GM18858 (cell line): ENCODE measurements at regions not wholly inside any gene's neighbourhood (a gene's known extent, or its start where the extent isn't known, plus 50 kb on each side); places are given as distances from the start of the nearest gene placed in this dataset.

Experiments used
- ATAC-seq: cut with Tn5 transposase; IDR thresholded peaks from one replicate; pipeline ENCODE4 v1.9.1; 2021; ENCODE audit not compliant: unreplicated experiment

DNA sequence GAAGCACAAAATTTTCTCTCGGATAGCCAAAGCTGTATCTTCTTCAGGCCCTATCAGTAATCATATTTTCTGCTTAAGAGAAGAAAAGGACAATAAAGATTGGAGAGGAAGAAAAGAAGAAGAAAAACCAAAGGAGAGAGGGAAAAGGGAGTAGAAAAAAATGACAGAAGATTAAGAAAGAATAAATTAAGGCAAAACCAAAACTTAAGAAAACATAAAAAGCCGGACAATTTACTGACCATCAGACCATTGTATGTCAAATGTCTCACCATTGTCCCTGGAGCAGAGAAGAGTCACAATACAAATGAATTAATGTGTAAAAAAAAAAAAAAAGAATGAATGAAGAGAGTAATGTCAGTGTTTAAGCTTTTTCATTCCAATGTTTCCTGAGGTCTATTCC lies 1274.8 kb downstream of the FSCB start:
- ATAC-seq = no peak

DNA sequence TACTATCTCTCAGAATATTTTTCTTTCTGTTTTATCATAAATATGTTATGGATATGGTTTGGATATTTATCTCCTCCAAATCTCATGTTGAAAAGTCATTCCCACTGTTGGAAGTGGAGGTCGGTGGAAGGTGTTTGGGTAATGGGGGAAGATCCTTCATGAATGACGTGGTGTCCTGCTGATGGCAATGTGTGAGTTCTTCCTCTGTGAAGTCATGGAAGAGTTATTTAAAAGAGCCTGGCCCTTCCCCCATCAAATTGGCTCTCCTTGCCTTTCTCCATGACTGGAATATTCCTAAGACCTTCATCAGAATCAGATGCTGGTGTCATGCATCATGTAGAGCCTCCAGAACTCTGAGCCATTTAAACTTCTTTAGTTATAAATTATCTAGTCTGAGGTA lies 1291.6 kb downstream of the FSCB start:
- ATAC-seq = no peak

DNA sequence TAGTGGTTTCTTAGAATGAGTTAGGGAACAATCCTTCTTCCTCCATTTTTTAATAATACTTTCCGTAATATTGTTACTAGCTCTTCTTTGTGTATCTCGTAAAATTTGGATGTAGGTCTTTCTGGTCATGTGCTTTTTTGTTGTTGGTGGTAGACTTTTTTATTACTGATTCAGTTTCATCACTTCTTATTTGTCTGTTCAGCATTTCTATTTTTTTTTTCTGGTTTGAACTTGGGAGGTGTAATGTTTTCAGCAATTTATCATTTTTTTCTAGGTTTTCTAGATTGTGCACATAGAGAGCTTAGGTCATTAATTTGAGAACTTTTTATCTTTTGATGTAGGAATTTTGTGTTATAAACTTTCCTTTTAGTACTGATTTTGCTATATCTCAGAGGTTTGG lies 1299.9 kb downstream of the FSCB start:
- no peak for ATAC-seq

DNA sequence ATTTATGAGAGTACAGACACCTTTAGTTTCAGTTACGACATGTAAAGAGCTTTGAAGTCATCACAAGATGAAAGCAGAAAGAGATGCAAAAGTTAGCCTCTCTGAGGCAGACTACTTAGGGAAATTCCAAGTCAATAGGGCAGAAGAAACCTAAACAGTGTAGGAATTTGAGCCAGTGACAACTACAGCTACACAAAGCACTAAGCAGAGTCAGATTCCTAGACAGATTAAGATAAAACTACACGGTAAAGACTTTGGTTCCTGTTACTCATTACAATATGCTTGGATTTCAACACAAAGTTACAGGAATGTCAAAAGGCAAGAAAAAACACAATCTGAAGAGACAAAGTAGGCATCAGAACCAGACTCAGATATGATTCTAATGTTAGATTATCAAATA lies 1302.3 kb downstream of the FSCB start:
- ATAC-seq = no peak

DNA sequence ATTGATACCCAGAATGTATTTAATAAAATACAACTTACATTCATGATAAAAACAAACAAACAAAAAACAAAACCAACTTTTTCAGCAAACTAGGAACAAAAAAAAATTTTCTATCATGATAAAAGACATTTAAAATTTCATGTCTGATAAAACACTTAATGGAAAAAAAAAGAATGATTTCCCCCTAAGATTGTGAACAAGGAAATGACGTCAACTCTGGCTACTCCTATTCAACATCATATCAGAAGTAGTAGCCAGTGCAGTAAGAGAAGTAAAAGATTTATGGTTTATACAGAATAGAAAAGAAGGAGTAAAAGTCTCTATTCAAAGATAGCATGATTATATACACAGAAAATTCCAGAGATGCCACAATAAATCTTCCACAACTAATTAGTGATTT lies 1306.6 kb downstream of the FSCB start:
- no peak for ATAC-seq

DNA sequence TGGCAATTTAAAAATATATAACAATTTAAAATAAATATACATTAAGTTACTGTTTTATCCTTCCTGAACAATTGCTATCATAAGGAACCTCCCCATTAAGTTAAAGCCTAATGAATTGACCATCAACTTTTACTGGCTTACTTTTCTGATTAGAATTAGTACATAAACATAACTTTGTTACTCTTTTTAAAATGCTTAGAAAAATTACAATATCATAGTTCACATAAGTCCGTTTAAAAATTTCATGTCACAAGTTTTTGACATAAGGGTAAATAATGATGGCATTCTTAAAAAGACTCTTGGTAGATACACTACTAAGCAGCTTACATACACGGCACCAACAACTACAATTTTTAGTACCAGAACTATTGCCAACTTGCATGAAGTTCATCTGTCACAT lies 1308.6 kb downstream of the FSCB start:
- no peak for ATAC-seq

DNA sequence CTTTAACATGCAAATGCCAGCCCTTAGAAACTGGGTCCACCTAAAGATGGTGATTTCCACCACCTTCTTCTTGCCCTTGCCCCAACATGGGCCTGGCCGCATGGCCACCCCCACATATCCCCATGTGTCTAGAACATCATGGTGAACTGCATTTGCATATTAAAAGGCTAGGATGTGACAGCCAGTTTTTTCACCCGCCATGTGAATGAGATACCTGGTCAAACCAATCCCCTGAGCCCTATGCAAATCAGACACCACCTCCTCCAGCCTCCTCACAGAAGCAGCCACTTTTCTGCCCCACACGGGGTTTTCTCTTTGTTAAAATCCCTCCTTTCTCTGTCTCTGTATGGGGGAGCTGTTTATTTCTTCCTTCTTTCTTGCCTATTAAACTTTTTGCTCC lies 1322.5 kb downstream of the FSCB start:
- no peak for ATAC-seq

DNA sequence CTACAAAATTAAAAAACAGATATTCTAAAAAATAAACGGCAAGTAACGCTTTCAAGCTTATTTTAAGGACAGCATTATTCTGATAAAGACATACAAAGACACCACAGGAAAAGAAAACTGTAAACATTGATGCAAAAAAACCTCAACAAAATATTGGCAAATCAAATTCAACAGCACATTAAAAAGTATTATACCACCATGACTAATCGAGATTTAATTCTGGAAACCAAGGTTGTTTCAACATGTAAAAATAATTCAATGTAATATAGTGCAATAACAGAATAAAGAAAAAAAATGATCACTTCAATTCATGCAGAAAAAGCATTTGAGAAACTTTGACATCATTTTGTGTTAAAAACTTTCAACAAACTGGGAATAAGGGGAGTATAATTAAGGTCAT lies 1323.2 kb downstream of the FSCB start:
- ATAC-seq = no peak

DNA sequence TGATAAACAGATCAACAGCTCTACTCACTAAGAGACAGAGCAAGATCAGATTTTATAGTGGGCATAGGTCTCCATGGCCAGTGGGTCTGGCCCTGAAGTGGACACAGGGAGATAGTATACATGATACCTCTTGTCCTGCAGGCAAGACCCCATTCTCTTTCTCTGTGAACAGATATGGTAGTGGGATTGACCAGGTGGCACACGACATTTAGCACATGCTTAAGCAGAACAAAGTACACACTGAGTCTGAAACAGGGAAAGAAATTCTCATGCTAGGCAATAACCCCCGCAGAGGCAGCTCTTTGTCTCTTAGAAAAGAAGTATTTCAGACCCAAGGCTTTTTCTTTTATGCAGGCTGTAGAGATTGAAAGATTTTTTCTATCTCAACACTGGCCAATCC lies 1331.2 kb downstream of the FSCB start:
- no peak for ATAC-seq

DNA sequence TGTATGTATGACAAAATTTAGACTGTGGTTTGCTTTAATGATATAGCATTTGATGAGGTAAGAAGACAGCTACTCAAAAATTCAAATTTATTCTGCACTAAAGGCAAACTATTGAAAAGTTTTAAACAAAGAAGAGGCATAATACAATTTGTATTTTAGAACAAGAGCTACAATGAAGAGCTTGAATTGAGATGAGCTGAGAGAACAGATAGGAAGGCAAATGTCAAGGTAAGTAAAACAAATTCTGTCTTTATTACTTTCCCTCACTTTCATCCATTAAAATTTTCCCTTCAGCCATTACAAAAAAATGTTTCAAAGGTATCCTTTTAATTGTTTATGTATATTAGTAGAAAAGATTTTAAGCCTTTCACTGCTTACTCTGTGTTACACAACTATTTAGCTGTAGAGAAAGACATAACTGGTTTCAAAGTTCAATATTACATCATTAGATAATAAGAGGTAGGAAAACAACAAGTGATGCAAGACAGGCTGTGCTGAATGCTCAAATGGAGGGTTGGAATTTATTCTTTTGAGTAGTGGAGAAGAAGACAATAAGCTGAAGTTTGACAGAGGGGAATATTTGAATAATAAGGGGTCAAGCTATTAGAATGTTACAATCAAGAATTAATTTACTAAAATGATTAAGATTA lies 1334.1 kb downstream of the FSCB start:
- no peak for ATAC-seq

DNA sequence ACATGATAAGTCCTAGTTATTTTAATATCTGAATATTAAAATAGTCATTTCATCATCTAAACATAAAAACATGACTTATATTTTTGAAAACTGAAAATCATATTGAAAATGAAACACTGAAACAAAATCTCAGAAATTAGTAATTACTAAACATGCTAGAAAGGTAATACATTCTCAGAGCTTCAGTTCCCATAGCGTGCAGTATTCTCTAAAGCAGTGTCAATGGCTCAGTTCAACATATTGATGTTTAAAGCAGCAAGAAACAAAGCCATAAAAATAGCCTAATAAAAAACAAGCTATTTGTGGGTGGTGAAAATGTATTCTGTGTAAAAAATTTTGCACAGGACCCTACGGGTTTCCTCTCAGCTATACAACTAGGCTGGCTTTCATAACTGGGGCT lies 1337.4 kb downstream of the FSCB start:
- ATAC-seq = no peak

DNA sequence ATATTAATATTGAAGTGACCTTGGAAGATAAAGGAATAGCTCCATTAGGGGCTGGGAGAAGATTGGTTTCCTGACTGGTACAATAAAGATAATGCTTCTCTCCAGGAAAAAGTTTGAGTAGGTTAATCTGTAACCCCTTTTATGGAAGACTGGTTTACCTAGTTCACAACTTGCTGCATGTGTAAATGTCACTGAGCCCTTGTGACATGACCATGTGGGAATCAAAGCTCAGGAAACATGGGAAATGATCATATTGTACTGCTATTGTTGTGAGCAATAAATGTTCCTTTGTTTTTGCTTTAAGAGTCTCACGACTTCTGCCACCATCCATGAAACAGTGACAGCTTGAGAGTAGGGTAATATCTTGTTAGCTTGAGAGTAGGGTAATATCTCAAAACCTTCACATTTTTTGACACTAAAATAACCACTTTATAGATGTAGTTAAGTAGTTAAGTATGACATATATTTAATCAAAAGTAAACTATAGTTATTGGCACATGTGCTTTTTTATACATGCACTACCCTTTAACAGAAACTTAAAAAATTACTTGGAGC lies 1338.6 kb downstream of the FSCB start:
- ATAC-seq = no peak

DNA sequence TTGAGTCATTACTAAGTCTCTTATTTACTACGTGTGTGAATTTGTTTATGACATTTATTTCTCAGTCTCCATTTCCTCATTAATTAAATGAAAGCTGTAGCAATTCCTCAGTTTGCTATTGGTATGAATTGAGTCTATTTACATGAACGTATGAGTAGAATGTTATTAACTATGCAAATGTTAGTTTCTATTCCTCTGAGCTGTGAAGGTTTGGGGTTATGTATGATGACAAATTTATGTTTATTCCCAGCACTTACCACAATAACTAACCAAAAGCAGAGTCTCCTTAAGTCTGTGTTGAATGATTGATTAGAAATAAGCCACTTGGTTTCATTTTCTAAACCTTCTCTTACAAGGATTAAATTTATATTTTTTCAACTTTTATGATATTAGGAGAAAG lies 1340.9 kb downstream of the FSCB start:
- ATAC-seq = no peak

DNA sequence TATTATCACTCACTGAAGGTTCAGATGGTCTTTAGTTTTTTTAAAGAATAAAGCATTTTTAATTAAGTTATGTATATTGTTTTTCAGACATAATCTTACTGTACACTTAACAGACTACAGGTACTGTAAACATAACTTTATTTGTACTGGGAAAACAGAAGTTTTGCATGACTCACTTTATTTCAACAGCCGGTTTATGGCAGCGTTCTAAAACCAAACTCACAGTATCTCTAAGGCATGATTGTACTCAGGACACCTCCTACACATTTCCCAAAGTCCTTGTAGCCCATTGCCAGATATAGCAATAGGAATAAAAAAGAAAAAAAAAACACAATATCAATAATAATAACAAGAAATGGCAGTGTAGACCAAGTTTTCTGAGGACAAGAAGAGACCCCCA lies 1341.4 kb downstream of the FSCB start:
- no peak for ATAC-seq

DNA sequence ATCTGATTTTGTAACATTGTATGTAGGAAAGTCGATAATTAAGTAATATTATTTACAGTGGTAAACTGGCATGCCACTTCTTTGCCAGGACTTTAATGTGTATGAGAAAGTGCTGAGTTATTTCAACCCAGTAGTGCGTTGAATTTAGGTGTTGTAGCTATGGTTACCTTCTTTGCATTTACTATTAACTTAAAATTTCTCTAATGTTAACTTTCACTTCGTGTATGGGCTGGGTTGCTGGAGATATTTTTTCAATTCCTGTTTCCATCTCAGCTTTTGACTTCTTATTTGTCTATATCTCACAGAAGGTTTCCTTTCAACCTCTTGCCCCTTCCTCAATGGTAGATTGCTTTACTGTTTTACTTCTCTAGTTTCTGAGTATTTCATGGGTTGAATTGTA lies 1345.6 kb downstream of the FSCB start:
- ATAC-seq = no peak

DNA sequence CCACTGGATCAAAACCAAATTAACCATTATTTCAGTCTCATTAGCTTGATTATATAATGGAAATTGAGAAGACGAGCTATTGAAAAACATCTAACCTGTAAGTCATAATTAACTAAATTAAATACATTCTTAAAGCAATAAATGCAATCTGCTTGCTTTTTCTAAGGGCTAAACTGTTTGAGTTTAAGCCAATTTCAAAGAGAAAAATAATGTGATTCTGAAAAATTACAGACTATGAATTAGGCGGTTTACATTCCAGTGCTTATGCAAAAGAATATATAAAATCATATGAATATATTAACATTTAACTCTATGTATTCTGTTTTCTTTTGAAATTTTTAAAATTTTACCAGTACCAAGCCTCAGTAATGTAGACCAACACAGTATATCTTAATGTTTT lies 1349.4 kb downstream of the FSCB start:
- no peak for ATAC-seq

DNA sequence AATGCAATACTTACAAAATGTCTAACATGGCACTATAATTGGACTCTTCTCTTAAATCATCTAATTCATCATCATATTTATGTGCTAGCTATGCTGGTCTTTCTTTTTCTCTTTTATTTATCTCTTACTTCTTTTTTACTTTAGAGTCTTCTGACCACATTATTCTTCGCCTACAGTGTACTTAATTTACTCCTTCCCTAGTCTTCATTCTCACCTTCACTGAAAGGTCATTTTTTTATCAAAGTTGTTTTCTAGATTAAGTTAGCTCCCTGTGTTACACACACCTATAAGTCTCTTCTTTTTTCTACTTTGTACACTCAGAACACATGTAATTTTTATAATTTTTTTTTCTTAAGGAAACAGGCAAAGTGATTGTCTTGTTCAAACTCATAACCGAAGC lies 1351.2 kb downstream of the FSCB start:
- no peak for ATAC-seq

DNA sequence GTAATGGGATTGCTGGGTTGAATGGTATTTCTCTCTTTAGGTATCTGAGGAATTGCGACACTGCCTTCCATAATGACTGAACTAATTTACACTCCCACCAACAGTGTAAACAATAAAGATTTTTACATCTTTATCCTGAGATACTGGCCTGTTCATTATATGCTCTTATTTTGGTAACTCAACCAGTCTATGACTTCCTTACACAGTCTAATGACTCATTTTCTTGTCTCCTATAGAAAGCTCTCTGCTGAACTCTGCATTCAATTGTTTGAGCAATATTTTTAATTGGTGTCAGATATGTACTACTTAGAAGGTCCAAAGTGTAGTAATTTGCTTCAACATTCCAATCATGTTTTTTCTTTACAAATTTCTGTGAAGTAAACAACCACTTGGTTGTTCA lies 1351.8 kb downstream of the FSCB start:
- ATAC-seq = no peak

DNA sequence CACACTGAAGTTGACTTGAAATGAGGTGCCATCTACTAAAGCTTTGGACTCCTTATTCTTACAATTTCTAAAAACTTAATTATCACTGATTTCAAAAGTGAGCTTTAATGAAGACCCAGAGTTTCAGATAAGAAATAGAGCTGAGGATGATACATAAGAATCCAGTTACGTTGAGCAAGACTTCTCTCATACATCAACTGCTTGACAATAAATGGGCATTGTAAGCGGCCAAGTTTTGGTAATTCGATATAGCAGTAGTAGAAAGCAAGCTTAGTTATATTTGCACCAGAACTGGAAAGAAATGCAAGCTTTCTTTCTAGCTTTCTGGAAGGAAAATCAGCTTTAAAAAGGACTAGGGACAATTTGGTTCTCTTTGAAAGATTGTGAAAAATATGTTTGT lies 1359.6 kb downstream of the FSCB start:
- no peak for ATAC-seq

DNA sequence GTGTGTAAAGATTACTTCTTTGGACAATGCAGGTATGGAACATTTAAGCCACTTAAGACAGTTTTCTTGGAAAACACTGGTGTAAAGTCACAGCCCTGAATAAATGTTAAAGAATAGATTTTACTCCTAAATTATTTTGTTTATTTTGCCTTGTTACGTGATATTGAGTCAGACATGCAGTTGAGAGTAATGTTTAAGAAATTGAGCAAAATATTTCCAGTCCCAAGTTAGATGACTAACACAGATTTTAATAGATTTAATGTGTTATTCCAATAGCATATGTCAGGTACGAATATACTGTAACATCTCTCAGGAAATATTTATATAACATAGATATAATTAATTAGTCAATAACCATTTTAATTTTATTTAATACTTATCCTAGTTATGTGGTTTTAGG lies 1361.7 kb downstream of the FSCB start:
- ATAC-seq = no peak

DNA sequence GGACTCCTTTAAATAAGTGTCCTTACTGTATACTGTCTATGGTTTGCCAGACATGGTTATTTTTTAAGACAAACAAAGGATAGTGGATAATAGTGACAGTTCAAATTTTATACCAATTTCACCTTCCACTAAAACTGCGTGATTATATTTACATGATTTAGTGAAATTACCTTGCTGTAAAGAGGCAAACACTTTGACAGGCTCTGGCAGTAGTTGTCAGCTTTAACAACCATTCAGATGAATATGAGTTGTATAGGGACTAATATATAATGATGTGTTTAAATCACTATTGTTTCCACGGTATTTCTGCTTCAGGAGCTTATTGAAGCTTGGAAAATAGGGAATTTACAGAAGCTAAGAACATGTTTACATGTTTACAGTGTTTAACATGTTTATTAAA lies 1364.0 kb downstream of the FSCB start:
- no peak for ATAC-seq

DNA sequence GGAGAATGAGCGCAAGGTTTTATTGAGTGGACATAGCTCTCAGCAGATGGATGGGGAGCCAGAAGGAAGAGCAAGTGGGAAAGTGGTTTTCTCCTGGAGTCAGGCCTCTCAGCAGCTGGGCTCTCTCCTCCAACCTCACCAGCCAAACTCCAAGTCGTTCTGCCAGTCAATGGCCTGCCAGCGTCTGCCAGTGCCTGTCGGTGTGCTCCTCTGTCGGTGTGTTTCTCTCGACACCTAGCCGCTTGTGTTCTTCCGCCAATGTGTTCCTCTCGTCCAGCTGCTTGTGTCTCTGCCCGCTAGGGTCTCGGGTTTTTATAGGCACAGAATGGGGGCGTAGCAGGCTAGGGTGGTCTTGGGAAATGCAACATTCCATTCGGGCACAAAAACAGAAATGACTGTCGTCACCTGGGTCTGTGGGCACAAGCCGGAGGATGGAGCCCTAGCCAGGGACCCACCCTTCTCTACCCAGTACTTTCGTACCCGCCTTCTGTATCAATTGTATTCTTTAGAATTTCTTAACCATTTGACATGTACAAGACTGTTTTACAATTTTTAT lies 1365.4 kb downstream of the FSCB start:
- no peak for ATAC-seq

DNA sequence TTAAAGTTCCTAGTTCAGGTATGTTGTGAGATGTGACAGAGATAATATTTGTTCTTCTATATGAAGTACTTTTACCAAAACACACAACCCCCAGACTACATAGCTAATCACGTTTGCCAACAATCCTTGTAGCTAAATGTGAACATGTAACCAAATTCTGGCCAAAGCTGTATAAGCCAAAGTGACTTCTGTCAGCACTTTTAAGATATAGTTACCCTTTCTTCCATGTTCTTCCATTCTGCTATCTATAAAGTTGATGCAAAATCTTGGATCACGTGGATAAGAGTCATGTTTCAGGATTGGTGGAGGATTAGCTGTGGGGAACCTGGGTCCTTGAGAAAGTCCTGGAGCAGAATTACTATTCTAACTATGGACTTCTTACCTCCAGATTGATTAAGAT lies 1366.6 kb downstream of the FSCB start:
- no peak for ATAC-seq
